H1 (cell line): ENCODE measurements at regions not wholly inside any gene's neighbourhood (a gene's known extent, or its start where the extent isn't known, plus 50 kb on each side); places are given as distances from the start of the nearest gene placed in this dataset.

Experiments
- ASH2L ChIP-seq: fragments of 200-600, 300-600 bp; sonication (generic); IDR thresholded peaks from one replicate; pipeline ENCODE4 v1.7.1; 2017; ENCODE audit warnings: low read length
- ATF2 ChIP-seq: IDR thresholded peaks from 2 replicates; pipeline ENCODE4 v1.6.1; 2012; ENCODE audit warnings: low read length, inconsistent platforms
- CHD7 ChIP-seq: fragments of 300-600 bp; sonication (generic); IDR thresholded peaks from 2 replicates; pipeline ENCODE4 v1.7.1; 2012; ENCODE audit warnings: low read length, moderate library complexity, mild to moderate bottlenecking, inconsistent platforms; ENCODE audit not compliant: insufficient replicate concordance
- CTBP2 ChIP-seq: IDR thresholded peaks from 2 replicates; pipeline ENCODE4 v1.7.0; 2011; ENCODE audit warnings: borderline replicate concordance, mild to moderate bottlenecking, moderate library complexity, mixed read lengths, low read length; ENCODE audit not compliant: insufficient read depth, insufficient read length
- SP1 ChIP-seq: IDR thresholded peaks from 2 replicates; pipeline ENCODE4 v1.6.1; 2011; ENCODE audit warnings: low read depth, low read length
- TEAD4 ChIP-seq: IDR thresholded peaks from 2 replicates; pipeline ENCODE4 v1.6.1; 2012; ENCODE audit warnings: low read depth, low read length, inconsistent platforms, mixed read lengths

- TF ChIP-seq CHD7, result no peak
- no peak for TF ChIP-seq TEAD4
- TF ChIP-seq CTBP2, result no peak
- TF ChIP-seq ATF2, result no peak
- no peak for TF ChIP-seq SP1
- no peak for TF ChIP-seq ASH2L
These were observed 191.8 kb upstream of the RBBP8 start (continued) for GRCh38 chr18:22741318-22741717.
